ENCODE measurements at regions not wholly inside any gene's neighbourhood (a gene's known extent, or its start where the extent isn't known, plus 50 kb on each side); places are given as distances from the start of the nearest gene placed in this dataset.
A peak's percentile ranks its signal among the peaks of the same experiment; 100 is the strongest.

- Histone ChIP-seq H3K9me3 (ENCODE audit: control insufficient read depth, low read length) (peaks cover 3% of the 10 kb centered on the region), H3K27me3 (replicated peaks; ENCODE audit: control insufficient read depth, insufficient read depth, low read length) (no peaks in the 10 kb centered on the region), H3K4me3 (ENCODE audit: low read length) (no peak overlapping the region), H3K36me3 (ENCODE audit: control insufficient read depth, insufficient read depth, low read length, severe bottlenecking) (no peaks in the 10 kb centered on the region), H3K4me1 (ENCODE audit: control insufficient read depth, insufficient read depth, low read length) (peaks cover 29% of the 10 kb centered on the region), H3K9ac (ENCODE audit: low read length) (no peak overlapping the region)
- no peak for DNase-seq (ENCODE audit: low read depth)
These were observed 353.6 kb upstream of the RGMB start for GRCh38 chr5:98419825-98420224.

- H3K4me3 ChIP-seq (ENCODE audit: low read length): peak overlapping the region; percentile 16
- H3K36me3 ChIP-seq (ENCODE audit: control insufficient read depth, insufficient read depth, low read length, severe bottlenecking): no peaks in the 10 kb centered on the region
- peak overlapping the region; percentile 36 for H3K9ac ChIP-seq (ENCODE audit: low read length)
- peaks cover 39% of the 10 kb centered on the region for H3K4me1 ChIP-seq (ENCODE audit: control insufficient read depth, insufficient read depth, low read length)
- peak; percentile 54 for DNase-seq (ENCODE audit: low read depth)
- H3K27me3 ChIP-seq (replicated peaks; ENCODE audit: control insufficient read depth, insufficient read depth, low read length): no peaks in the 10 kb centered on the region
- peaks cover 3% of the 10 kb centered on the region for H3K9me3 ChIP-seq (ENCODE audit: control insufficient read depth, low read length)
These were observed 348.6 kb upstream of the RGMB start for GRCh38 chr5:98424681-98425450.

- Histone ChIP-seq H3K9ac (ENCODE audit: low read length) (peak overlapping the region; percentile 36), H3K4me3 (ENCODE audit: low read length) (no peak overlapping the region), H3K4me1 (ENCODE audit: control insufficient read depth, insufficient read depth, low read length) (peaks cover 39% of the 10 kb centered on the region), H3K27me3 (replicated peaks; ENCODE audit: control insufficient read depth, insufficient read depth, low read length) (no peaks in the 10 kb centered on the region), H3K36me3 (ENCODE audit: control insufficient read depth, insufficient read depth, low read length, severe bottlenecking) (no peaks in the 10 kb centered on the region), H3K9me3 (ENCODE audit: control insufficient read depth, low read length) (peaks cover 3% of the 10 kb centered on the region)
- peak; percentile 15 for DNase-seq (ENCODE audit: low read depth)
These were observed 347.8 kb upstream of the RGMB start for GRCh38 chr5:98425640-98426039.

- Histone ChIP-seq H3K36me3 (ENCODE audit: control insufficient read depth, insufficient read depth, low read length, severe bottlenecking) (no peaks in the 10 kb centered on the region), H3K4me3 (ENCODE audit: low read length) (peak overlapping the region; percentile 7), H3K9me3 (ENCODE audit: control insufficient read depth, low read length) (no peaks in the 10 kb centered on the region), H3K9ac (ENCODE audit: low read length) (peak overlapping the region; percentile 4), H3K4me1 (ENCODE audit: control insufficient read depth, insufficient read depth, low read length) (peaks cover 56% of the 10 kb centered on the region), H3K27me3 (replicated peaks; ENCODE audit: control insufficient read depth, insufficient read depth, low read length) (no peaks in the 10 kb centered on the region)
- DNase-seq (ENCODE audit: low read depth): peak; percentile 87
These were observed 344.7 kb upstream of the RGMB start for GRCh38 chr5:98428806-98429205.

GRCh38 chr5:98432378-98432777, 341.1 kb upstream of the RGMB start:
- Histone ChIP-seq H3K9ac (ENCODE audit: low read length) (peak overlapping the region; percentile 13), H3K4me3 (ENCODE audit: low read length) (no peak overlapping the region), H3K27me3 (replicated peaks; ENCODE audit: control insufficient read depth, insufficient read depth, low read length) (no peaks in the 10 kb centered on the region), H3K9me3 (ENCODE audit: control insufficient read depth, low read length) (peaks cover 16% of the 10 kb centered on the region), H3K36me3 (ENCODE audit: control insufficient read depth, insufficient read depth, low read length, severe bottlenecking) (no peaks in the 10 kb centered on the region), H3K4me1 (ENCODE audit: control insufficient read depth, insufficient read depth, low read length) (peaks cover 38% of the 10 kb centered on the region)
- DNase-seq (ENCODE audit: low read depth): no peak

GRCh38 chr5:98433022-98433421, 340.4 kb upstream of the RGMB start:
- H3K4me1 ChIP-seq (ENCODE audit: control insufficient read depth, insufficient read depth, low read length): peaks cover 32% of the 10 kb centered on the region
- H3K36me3 ChIP-seq (ENCODE audit: control insufficient read depth, insufficient read depth, low read length, severe bottlenecking): no peaks in the 10 kb centered on the region
- no peak for DNase-seq (ENCODE audit: low read depth)
- no peaks in the 10 kb centered on the region for H3K27me3 ChIP-seq (replicated peaks; ENCODE audit: control insufficient read depth, insufficient read depth, low read length)
- peaks cover 16% of the 10 kb centered on the region for H3K9me3 ChIP-seq (ENCODE audit: control insufficient read depth, low read length)
- H3K9ac ChIP-seq (ENCODE audit: low read length): peak overlapping the region; percentile 13
- peak overlapping the region; percentile 0 for H3K4me3 ChIP-seq (ENCODE audit: low read length)

GRCh38 chr5:98433673-98434072, 339.8 kb upstream of the RGMB start:
- H3K27me3 ChIP-seq (replicated peaks; ENCODE audit: control insufficient read depth, insufficient read depth, low read length): no peaks in the 10 kb centered on the region

GRCh38 chr5:98436667-98437066, 336.8 kb upstream of the RGMB start:
- H3K4me1 ChIP-seq (ENCODE audit: control insufficient read depth, insufficient read depth, low read length): peaks cover 19% of the 10 kb centered on the region
- H3K9ac ChIP-seq (ENCODE audit: low read length): no peak overlapping the region
- no peaks in the 10 kb centered on the region for H3K36me3 ChIP-seq (ENCODE audit: control insufficient read depth, insufficient read depth, low read length, severe bottlenecking)
- H3K4me3 ChIP-seq (ENCODE audit: low read length): no peak overlapping the region
- H3K27me3 ChIP-seq (replicated peaks; ENCODE audit: control insufficient read depth, insufficient read depth, low read length): no peaks in the 10 kb centered on the region
- H3K9me3 ChIP-seq (ENCODE audit: control insufficient read depth, low read length): peaks cover 16% of the 10 kb centered on the region
- DNase-seq (ENCODE audit: low read depth): no peak

More at GRCh38 chr5:98433673-98434072, 339.8 kb upstream of the RGMB start:
- Histone ChIP-seq H3K4me3 (ENCODE audit: low read length) (peak overlapping the region; percentile 0), H3K9me3 (ENCODE audit: control insufficient read depth, low read length) (peaks cover 16% of the 10 kb centered on the region), H3K4me1 (ENCODE audit: control insufficient read depth, insufficient read depth, low read length) (peaks cover 26% of the 10 kb centered on the region), H3K9ac (ENCODE audit: low read length) (no peak overlapping the region), H3K36me3 (ENCODE audit: control insufficient read depth, insufficient read depth, low read length, severe bottlenecking) (no peaks in the 10 kb centered on the region)
- no peak for DNase-seq (ENCODE audit: low read depth)

- Histone ChIP-seq H3K36me3 (ENCODE audit: control insufficient read depth, insufficient read depth, low read length, severe bottlenecking) (no peaks in the 10 kb centered on the region), H3K4me3 (ENCODE audit: low read length) (no peak overlapping the region), H3K27me3 (replicated peaks; ENCODE audit: control insufficient read depth, insufficient read depth, low read length) (no peaks in the 10 kb centered on the region), H3K4me1 (ENCODE audit: control insufficient read depth, insufficient read depth, low read length) (no peaks in the 10 kb centered on the region), H3K9me3 (ENCODE audit: control insufficient read depth, low read length) (peaks cover 9% of the 10 kb centered on the region), H3K9ac (ENCODE audit: low read length) (no peak overlapping the region)
- DNase-seq (ENCODE audit: low read depth): no peak
These were observed 331.0 kb upstream of the RGMB start for GRCh38 chr5:98442448-98442847.

- no peaks in the 10 kb centered on the region for H3K4me1 ChIP-seq (ENCODE audit: control insufficient read depth, insufficient read depth, low read length)
- H3K9ac ChIP-seq (ENCODE audit: low read length): no peak overlapping the region
- H3K27me3 ChIP-seq (replicated peaks; ENCODE audit: control insufficient read depth, insufficient read depth, low read length): no peaks in the 10 kb centered on the region
- no peak overlapping the region for H3K4me3 ChIP-seq (ENCODE audit: low read length)
- no peaks in the 10 kb centered on the region for H3K36me3 ChIP-seq (ENCODE audit: control insufficient read depth, insufficient read depth, low read length, severe bottlenecking)
- no peak for DNase-seq (ENCODE audit: low read depth)
- peaks cover 9% of the 10 kb centered on the region for H3K9me3 ChIP-seq (ENCODE audit: control insufficient read depth, low read length)
These were observed 329.6 kb upstream of the RGMB start for GRCh38 chr5:98443881-98444280.

GRCh38 chr5:98453296-98453695, 320.2 kb upstream of the RGMB start:
- Histone ChIP-seq H3K9ac (ENCODE audit: low read length) (no peak overlapping the region), H3K27me3 (replicated peaks; ENCODE audit: control insufficient read depth, insufficient read depth, low read length) (no peaks in the 10 kb centered on the region), H3K36me3 (ENCODE audit: control insufficient read depth, insufficient read depth, low read length, severe bottlenecking) (no peaks in the 10 kb centered on the region), H3K9me3 (ENCODE audit: control insufficient read depth, low read length) (no peaks in the 10 kb centered on the region), H3K4me1 (ENCODE audit: control insufficient read depth, insufficient read depth, low read length) (peaks cover 36% of the 10 kb centered on the region), H3K4me3 (ENCODE audit: low read length) (no peak overlapping the region)
- no peak for DNase-seq (ENCODE audit: low read depth)

- DNase-seq (ENCODE audit: low read depth): peak; percentile 73
These were observed 319.1 kb upstream of the RGMB start for GRCh38 chr5:98454407-98454806.

More at GRCh38 chr5:98454407-98454806, 319.1 kb upstream of the RGMB start:
- H3K9ac ChIP-seq (ENCODE audit: low read length): peak overlapping the region; percentile 76
- H3K9me3 ChIP-seq (ENCODE audit: control insufficient read depth, low read length): no peaks in the 10 kb centered on the region
- H3K4me3 ChIP-seq (ENCODE audit: low read length): peak overlapping the region; percentile 45
- no peaks in the 10 kb centered on the region for H3K36me3 ChIP-seq (ENCODE audit: control insufficient read depth, insufficient read depth, low read length, severe bottlenecking)
- peaks cover 38% of the 10 kb centered on the region for H3K4me1 ChIP-seq (ENCODE audit: control insufficient read depth, insufficient read depth, low read length)
- H3K27me3 ChIP-seq (replicated peaks; ENCODE audit: control insufficient read depth, insufficient read depth, low read length): no peaks in the 10 kb centered on the region
